HG03108 (cell line): ENCODE measurements at regions not wholly inside any gene's neighbourhood (a gene's known extent, or its start where the extent isn't known, plus 50 kb on each side); places are given as distances from the start of the nearest gene placed in this dataset.

Source experiments
- ATAC-seq: cut with Tn5 transposase; IDR thresholded peaks from one replicate; pipeline ENCODE4 v1.9.1; 2021; ENCODE audit warnings: moderate library complexity; ENCODE audit not compliant: unreplicated experiment

DNA sequence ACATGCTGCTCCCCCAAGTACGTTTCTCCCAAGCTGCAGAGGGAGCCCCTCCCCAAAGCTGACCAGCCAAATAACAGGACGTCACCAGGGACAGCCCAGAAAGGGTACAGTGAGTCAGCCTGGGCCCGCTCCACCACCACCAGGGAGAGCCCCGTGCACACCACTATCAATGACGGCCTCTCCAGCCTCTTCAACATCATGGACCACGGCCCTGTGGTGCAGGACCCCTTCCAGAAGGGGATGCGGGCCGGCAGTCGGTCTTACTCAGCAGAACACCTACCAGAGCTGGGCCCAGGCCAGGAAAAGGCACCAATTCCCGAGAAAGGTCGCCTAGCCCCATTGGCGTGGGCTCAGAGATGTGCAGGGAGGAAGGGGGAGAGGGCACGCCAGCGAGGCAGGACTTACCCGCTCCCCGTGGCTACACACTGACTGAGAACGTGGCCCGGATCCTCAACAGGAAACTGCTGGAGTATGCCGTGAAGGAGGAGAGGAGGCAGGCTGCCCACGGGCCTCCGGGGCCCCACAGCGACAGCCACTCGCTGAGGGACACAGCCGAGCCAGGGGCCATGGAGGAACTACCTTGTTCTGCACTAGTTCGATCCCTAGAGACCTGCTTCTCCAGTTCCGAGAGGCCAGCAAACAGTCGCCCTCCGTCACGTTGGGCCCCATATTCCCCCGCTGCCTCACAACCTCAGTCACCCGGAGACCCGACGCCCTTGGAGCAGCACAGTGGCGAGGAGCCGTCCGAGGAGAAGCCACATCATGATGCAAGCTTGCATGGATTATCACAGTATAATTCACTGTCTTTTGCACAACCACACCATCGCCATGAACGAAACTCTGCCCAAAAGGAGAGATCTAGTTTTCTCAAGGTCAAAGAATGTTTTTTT, 815.9 kb upstream of the KLHL1 start:
- ATAC-seq: no peak

DNA sequence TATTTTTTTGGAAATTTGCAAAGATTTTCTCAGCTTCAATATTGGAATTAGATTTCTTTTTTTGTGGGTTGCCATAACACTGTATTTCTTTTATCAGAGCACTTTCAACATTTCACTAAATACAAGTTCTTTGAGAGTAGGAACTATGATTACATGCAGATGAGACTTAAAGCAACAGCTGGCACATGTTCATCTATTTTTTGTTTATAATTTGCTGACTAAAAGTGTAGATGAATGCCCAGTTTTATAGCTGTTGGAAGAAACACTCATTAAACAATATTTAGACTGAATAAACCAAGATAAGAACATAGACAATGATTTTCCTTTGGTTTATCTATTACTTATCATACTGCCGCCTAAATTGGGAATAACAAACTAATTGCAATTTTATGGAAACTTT, 803.0 kb upstream of the KLHL1 start:
- no peak for ATAC-seq

DNA sequence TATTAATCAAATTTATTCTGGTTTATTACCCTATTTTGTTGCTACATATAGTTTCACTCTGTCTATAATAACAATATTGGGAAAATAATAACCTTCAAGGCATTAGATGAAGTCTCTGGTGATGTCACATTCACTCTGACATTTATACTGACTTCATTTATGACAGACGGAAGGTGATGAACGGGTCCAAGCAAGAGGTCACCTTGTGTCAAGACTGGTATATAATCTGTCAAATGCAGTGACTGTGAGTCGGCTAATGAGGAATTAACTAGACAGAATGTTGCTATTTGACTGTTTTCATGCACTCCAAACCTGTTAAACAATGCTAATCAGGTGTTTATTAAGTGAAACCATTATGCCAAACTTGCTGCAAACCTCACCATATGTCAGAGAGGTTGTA, 800.5 kb upstream of the KLHL1 start:
- no peak for ATAC-seq

DNA sequence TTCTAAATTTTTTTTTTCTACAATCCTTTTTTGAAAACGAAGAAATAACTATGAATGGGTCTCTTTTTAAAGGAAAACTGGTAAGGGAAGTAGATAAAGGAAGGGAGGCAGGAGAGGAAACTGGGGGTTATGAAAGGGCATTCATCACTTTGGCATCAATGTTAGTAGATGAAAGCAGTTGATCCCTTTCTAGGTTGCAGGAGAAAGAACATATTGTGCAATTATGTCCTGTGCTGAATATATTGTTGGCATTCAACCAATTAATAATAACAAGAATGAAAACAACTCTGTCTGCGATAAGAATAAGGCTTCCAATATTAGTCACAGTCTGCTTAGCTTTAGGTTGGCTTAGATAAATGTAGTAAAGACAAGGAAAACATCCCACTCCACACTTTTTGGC, 796.8 kb upstream of the KLHL1 start:
- ATAC-seq: no peak

DNA sequence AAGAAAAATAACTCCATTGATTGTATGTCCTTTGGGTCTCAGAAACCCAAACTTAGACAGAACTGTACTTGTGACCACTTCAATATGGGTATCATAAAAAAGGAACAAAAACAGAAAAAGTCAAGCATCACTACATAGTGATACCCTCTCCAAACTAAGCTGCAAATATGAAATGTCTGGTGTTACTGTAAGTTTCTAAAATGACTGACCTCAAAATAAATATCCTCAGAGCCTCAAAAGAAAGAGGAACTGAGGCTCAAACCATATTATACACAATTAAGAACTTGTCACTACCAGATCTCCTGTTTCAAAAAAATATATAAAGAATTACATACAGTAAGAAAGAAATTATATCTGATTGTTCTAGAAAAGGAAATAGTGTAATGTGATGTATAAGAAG, 787.9 kb upstream of the KLHL1 start:
- ATAC-seq: no peak

DNA sequence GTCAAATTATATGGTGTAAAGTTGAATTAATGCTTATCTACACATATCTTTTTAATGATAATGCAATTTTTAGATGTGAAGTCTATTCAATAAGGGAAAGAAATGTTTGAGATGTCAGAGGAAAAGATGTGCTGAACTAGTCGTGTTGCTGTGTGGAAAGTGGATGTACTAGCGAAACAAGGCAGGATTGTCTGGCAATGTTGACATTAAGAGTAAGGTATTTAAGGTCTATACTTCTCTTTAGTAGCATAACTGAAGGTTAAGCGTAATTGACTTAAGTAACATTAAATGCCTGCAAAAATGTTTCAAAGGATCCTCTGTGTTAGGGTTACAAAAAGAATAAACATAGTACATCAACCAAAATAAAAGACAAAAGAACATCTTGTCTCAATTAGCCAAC, 787.3 kb upstream of the KLHL1 start:
- no peak for ATAC-seq

DNA sequence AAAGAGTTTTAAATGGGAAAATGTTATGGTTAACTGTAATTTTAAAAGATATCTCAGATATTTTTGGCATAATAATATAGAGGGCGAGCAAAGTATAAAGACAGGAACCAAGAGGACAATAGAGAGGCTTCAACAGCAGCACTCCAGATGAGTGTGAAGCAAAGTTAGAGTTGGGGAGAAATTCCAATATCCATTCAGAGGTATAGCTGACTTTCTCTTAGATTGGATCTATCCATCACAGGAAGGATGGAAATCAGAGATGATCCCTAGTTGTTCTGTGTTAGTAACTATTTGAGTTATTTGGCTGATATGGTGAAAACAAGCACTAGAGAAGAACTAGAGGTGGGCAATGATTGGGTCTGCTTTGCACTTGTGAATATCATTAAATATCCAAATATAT, 786.0 kb upstream of the KLHL1 start:
- no peak for ATAC-seq

DNA sequence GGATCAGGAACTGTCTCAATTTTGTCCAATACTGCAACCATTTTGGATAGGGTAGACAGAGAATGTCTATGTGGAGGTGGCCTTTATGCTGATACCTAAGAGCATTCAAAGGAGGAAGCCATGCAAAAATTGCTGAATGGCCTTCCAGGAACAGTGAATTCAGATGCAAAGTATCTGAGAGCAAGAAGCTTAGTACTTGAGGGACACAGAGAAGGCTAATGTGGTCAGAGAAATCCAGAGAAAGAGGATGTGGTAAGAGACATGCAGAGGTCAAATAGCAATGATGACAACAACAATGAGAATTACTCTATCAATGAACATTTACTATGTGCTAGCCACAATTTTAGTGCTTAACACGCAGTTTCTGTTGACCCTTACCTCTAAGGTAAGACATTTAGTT, 785.6 kb upstream of the KLHL1 start:
- no peak for ATAC-seq

DNA sequence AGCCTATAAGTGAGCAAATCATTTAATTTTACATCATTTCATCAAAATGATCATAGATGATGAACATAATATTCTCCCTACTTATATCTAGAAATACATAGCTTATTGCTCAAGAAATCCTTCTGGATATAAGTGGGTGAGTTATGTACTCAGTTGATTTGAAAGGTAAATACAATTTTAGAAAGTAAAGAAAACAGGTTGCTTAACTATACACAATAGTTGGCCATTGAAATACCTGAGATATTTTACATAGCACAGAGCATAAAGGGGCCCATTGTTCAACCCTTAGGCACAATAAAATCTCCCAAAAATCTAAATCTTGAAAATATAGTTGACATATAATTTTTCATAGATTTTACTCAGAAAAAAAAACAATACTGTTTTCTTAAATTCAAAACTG, 782.0 kb upstream of the KLHL1 start:
- no peak for ATAC-seq

DNA sequence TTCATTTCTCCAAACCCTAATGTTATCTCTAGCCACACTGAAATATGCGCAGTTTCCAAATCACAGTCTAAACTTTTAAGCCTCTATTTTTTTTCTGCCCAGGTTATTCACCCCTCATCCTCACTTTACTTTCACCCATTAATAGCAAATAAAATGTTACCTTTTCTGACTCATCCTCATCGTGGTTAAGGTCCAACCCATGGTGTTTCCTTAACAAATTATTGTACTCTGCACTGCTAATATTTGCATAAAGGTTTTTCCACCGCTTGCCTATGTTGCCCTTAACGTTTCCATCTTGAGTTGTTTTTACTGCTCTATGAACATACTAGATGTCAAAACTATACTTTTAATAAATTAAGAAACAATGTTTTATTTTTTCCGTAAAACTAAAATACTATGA, 780.9 kb upstream of the KLHL1 start:
- no peak for ATAC-seq

DNA sequence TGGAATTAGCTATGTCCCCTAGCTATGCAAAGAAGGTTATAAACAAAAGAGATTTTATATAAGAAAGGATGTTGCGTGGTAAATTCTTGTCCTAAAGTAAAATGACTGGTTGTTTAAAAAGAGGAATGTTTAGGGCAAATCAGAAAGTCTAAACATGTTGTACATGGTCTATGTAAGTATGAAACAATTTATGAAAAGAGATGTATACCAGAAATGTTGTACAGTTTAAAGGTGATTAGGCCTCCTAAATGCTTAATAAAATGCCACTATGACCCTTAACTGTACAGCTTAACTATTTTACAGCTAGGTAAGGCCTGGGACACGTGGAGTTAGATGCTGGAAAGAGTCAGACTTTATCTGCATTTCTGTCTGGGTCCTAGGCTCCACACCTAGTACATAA, 775.9 kb upstream of the KLHL1 start:
- ATAC-seq: no peak

DNA sequence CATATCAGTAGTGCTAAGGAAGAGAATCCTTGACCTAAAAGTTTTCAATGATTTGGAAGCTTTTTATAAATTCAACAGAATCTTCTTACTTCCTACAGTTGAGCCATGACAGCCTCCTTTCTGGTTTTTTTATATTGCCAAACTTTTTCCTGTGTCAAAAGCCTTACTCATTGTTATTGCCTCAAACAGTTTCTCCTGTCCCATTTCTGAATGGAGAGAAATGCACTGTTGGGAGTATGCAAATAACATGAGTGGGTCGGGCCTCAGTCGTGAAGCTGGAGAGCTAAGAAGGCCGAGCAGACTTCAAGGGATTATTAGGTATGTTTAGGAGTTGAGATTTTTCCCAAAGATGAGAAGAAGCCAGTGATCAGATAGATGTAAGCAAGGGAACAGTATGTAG, 766.4 kb upstream of the KLHL1 start:
- ATAC-seq: no peak

DNA sequence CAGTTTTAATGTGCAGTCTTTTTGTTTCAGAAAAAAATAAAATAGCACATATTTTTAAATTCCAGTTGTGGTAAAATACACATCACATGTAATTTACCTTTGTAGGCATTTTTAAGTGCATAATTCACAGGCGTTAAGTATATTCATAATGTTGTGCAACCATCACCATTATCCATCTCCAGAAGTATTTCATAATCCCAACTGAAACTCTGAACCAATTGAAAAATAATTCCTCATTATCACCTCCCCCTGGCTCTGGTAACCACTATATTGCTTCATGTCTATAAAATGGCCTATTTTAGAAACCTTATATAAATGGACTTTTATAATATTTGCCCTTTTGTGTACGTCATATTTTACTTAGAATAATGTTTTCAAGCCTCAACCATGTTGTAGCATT, 756.5 kb upstream of the KLHL1 start:
- ATAC-seq: no peak

DNA sequence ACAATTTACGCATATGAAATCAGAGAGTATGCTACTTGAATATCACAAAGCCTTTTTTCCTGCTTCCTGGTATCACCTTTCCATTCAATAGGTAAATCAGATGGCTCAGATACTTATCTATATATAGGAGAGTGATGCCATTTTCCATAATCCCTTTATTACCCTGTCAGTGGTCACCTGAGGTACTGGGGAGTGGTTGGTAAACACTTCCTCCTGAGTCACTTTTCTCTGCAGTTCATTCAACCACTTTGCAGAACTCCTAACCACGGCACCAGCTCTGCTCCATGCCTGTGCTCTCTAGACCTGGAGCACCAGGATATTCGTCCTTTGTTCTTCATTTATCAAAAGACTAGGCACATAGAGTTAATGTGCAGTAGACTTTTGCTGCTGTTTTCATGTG, 748.5 kb upstream of the KLHL1 start:
- no peak for ATAC-seq

DNA sequence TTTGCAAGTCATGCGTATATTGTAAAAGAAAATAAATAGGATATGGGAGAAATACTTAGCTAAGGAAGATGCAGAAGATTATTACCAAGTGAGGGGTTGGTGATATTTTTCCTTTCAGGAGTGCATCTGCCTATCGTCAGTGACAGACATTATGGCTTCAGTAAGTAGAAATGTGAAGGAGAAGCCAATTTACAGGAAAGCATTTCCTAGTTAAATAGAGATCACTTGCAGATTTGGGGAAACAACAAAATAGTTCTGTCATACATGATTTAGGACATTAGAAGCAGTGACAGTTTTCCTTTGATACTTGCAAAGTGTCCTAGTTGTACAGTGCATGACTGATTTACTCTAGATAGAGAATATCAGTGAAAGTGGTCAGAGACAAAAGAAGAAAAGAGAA, 747.8 kb upstream of the KLHL1 start:
- no peak for ATAC-seq

DNA sequence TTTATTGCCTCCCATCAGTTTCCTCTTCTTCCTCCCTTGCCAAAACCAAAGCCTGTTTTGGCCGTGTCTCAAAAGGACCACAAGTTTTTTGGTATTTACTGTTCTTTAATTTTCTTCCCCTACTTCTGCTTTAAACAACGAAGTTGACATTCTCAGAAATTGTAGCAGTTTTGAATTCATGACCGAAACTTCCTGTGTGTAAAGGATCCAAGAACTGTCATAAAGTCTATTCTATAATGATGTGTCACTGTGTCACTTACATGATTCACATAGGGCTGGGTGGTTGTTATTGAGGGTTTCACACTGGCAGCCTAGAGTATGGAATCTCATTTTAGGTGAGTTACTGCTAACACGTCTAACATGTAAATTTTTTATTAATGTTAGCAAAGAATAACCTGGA, 741.0 kb upstream of the KLHL1 start:
- ATAC-seq: no peak

DNA sequence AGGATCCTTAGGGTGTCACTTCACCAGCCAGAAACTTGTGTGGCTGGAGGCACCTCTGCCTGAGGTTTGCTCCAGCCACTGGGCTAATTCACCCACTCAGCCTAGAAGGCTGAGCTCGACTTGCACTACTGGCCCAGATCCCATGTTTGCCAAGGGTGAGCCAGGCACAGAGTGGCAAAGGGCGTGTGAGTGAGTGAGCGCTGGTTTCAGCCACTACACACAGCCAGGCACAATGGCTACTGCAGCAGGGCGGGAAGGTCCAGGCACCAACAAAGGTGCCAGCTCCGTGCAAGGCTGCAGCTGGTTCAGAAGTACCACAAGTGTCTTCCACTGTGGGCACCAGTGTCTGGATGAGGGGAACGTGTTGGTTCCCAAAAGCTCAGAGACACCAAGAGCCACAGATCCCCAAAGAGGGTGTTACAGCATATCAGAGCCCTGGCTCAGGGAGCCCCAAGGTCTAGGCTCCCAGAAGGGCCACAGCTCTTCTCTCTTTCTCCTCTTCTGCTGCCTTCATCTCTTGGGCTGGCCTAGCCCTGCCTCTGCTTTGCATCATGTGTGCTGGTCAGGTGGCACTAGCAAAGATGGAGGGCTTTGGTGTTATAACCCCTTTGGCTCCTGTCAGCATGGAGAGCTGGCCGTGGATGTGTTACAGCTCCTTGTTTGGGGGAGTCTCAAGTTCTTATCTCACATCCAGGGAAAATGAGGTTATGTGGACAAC, 736.3 kb upstream of the KLHL1 start:
- no peak for ATAC-seq

DNA sequence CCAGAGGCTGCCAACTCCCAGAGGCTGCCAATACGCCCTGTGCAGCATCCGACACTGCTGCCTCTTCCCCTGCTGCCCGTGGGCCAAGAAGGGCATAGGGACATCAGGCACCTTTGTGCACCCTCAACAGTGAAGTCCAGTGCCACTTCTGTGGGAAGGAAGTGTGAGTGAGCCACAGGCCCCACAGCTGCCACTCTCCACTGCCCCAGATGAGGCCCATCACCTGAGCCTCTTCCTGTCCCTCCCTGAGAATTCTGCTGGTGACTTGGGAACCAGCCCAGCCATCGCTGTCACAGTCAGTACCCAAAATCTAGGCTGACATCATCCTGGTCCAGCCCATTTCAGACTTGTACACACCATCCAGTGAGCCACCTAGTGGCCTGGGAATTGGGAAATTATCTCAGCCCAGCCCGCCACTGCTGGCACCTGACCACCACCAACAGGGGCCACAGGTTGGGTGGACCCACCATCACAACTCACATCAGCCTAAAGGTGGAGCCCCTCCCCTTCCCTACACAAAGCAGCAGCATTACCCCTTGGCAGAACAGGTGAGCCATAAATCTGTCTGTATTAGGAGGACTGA, 733.9 kb upstream of the KLHL1 start:
- no peak for ATAC-seq

DNA sequence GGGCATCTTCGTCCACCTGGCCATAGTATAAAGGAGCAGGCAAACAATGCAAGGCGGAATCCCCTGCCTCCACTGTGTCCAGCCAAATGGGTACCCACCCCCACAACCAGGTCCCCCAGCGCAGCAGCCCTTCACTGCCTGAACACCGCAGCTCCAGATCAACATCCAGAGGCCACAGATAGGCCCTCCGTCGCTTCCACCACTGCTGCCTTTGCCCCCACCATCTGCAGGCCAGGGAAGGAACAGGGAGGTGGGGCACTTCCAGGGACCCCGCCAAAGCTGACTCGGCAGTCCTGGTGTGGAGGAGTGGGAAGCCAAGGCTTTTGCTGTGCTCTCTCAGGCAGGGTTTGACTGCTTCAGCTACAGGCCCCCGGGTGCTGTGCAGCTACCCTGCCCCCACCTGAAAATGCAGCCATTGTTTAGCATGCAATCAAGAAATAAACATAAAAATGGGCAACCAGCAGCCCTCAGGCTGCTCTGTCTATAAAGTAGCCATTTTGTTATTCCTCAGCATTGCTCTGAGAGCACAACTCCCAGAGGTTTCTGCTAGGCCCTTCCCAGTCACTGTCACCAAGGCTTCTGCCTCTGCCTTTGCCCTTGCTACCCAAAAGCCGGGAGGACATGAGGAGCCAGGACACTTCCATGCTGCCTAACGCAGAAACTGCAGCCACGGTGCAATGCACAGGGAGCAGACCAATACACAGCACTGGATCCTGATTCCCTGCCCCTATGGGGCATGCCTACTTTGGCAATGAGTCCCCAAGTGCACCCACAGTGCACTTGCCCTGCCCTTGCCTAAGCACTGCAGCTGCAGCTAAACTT, 733.2 kb upstream of the KLHL1 start:
- ATAC-seq: no peak

DNA sequence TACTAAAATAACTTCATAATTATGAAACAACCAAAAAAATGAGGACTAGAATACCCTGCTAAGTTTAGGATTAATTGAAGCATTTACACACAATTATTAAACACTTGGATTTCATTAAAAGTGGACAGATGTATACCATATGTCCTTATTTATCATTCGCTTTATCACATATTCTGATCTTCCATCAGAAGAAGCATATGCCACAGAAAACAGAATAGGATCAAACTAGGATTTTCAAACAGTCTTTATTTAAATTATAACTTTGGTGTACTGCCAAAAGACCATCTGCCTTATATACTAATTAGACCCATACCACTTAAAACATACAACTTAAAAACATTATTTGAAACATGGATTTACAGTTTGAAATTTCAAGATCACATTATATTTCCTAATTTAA, 727.1 kb upstream of the KLHL1 start:
- ATAC-seq: no peak

DNA sequence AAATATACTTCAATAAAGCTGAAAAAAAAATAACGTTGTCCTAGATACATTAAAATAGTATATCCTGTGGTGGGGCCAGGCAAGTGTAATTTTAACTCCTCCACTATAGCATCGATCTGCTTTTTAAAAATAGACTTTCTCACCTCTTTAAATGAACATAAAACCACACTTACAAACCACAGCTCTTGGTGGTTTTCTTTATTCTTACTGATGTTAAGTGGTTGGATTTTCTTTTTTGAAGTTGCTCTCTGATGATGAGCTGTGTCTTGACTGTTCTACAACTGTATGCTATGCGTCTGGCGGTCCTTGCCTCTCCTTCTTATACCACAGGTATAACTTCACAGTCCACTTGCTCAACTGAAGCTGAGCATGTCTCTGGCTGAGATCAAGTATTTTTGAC, 721.5 kb upstream of the KLHL1 start:
- ATAC-seq: no peak
